ENCODE measurements at regions not wholly inside any gene's neighbourhood (a gene's known extent, or its start where the extent isn't known, plus 50 kb on each side); places are given as distances from the start of the nearest gene placed in this dataset.

DNA sequence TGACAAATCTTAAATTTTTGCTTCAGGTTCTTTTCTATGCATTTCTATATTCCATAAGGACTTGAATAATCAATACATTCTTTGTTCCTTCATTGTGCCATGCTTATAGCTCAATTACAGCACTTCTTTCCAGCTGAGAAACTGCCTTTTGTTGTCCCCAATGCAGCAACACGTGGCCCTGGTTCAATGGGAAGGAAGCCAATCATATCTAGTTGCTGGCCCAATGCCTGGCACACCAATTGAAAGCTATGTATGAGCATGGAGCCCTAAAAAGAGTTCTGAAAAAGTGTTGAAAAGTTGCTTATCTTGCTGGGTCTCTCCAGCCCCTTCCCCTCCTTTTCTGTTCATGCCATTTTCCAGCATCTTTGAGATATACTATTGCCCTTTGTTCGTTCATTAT is 448.0 kb upstream of the FAT3 start:
- intact Hi-C loops (cut with DNase I) = no loop called here
- H3K36me3 ChIP-seq (ENCODE audit: insufficient read depth in 1 of 2, low read depth in 1 of 2) = no peaks in the 10 kb centered on the region
- TF ChIP-seq, protein P1, sequence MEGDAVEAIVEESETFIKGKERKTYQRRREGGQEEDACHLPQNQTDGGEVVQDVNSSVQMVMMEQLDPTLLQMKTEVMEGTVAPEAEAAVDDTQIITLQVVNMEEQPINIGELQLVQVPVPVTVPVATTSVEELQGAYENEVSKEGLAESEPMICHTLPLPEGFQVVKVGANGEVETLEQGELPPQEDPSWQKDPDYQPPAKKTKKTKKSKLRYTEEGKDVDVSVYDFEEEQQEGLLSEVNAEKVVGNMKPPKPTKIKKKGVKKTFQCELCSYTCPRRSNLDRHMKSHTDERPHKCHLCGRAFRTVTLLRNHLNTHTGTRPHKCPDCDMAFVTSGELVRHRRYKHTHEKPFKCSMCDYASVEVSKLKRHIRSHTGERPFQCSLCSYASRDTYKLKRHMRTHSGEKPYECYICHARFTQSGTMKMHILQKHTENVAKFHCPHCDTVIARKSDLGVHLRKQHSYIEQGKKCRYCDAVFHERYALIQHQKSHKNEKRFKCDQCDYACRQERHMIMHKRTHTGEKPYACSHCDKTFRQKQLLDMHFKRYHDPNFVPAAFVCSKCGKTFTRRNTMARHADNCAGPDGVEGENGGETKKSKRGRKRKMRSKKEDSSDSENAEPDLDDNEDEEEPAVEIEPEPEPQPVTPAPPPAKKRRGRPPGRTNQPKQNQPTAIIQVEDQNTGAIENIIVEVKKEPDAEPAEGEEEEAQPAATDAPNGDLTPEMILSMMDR (IDR thresholded peaks at IDR 0.05) = no peak
- H3K4me1 ChIP-seq = no peaks in the 10 kb centered on the region
- H3K27me3 ChIP-seq (ENCODE audit: insufficient read depth in 3 of 3, low read length in 2 of 3) = no peaks in the 10 kb centered on the region
- H3K9me3 ChIP-seq = no peaks in the 10 kb centered on the region
- DNase-seq = no peak
- ATAC-seq = no peak
- 13 to 24% (median 16%) methylated on average over 2 of the region's 2 CpGs for WGBS, 3 donors
- no peak overlapping the region for H3K4me3 ChIP-seq
- H3K27ac ChIP-seq = no peak overlapping the region

DNA sequence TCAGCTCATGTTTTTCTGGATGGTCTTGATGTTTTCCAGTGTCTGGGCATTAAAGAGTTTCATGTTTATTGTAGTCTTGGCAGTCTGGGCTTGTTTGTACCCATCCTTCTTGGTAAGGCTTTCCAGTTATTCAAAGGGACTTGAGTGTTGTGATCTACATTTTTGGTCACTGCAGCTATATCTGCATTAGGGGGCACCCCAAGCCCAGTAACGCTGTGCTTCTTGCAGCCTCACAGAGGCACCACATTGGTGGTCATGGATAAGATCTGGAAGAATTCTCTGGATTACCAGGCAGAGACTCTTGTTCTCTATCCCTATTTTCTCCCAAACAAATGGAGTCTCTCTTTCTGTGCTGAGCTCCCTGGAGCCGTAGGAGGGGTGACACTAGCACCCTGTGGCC is 451.5 kb upstream of the FAT3 start:
- WGBS, 3 donors = 80 to 96% (median 94%) methylated on average over 2 of the region's 2 CpGs
- ATAC-seq (no peak), DNase-seq (no peak)
- TF ChIP-seq, protein P1 (IDR thresholded peaks at IDR 0.05) = no peak
- no peak overlapping the region for H3K27ac ChIP-seq
- H3K9me3 ChIP-seq = no peaks in the 10 kb centered on the region
- H3K4me1 ChIP-seq = no peaks in the 10 kb centered on the region
- intact Hi-C loops (cut with DNase I) = no loop called here
- H3K36me3 ChIP-seq (ENCODE audit: insufficient read depth in 1 of 2, low read depth in 1 of 2) = no peaks in the 10 kb centered on the region
- H3K4me3 ChIP-seq = no peak overlapping the region
- H3K27me3 ChIP-seq (ENCODE audit: insufficient read depth in 3 of 3, low read length in 2 of 3) = no peaks in the 10 kb centered on the region

DNA sequence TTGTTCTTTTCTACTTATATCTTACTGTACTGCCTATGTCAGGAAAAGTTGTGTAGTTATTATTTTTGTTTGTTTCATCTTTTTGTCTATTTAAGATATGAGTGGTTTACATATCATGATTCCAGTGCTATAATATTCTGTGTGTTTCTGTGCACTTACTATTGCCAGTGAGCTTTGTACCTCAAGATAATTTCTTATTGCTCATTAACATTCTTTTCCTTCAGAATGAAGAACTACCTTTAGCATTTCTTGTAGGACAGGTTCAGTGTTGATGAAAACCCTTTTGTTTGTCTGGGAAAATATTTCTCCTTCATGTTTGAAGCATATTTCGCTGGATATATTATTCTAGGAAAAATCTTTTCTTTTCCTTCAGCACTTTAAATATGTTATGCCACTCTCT is 452.7 kb upstream of the FAT3 start:
- no peaks in the 10 kb centered on the region for H3K27me3 ChIP-seq (ENCODE audit: insufficient read depth in 3 of 3, low read length in 2 of 3)
- no peaks in the 10 kb centered on the region for H3K36me3 ChIP-seq (ENCODE audit: insufficient read depth in 1 of 2, low read depth in 1 of 2)
- TF ChIP-seq, protein P1 (IDR thresholded peaks at IDR 0.05) = no peak
- 84 to 94% (median 89%) methylated on average over 1 of the region's 1 CpG for WGBS, 3 donors
- H3K27ac ChIP-seq = no peak overlapping the region
- H3K4me1 ChIP-seq = no peaks in the 10 kb centered on the region
- no peak for DNase-seq
- ATAC-seq = no peak
- intact Hi-C loops (cut with DNase I) = no loop called here
- H3K4me3 ChIP-seq = no peak overlapping the region
- H3K9me3 ChIP-seq = no peaks in the 10 kb centered on the region

DNA sequence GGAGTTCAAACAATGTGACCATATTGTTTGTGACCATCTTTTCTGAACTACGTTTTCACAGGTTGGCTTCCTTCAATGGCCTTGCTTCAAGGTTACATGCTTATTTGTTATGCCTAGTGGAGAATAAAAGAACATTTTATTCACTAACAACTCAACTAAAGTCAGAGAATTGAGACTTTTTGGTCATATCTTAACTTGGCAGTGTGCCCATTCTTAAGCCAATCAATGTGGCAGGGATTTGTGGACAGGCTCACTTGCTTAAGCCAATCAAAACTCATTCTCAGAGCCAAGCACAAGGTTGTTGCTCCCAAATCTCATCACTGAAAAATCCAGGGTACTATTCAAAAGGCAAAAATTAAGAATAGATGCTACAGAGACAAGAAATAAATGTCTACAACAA is 455.8 kb upstream of the FAT3 start:
- no peaks in the 10 kb centered on the region for H3K9me3 ChIP-seq
- H3K4me1 ChIP-seq = no peaks in the 10 kb centered on the region
- H3K36me3 ChIP-seq (ENCODE audit: insufficient read depth in 1 of 2, low read depth in 1 of 2) = no peaks in the 10 kb centered on the region
- ATAC-seq = no peak
- DNase-seq = no peak
- 27 to 55% (median 47%) methylated on average over 1 of the region's 1 CpG for WGBS, 3 donors
- H3K4me3 ChIP-seq = no peak overlapping the region
- no peak overlapping the region for H3K27ac ChIP-seq
- intact Hi-C loops (cut with DNase I) = loop anchor here in 1 of 2 donors (10.0 kb wide), 1 partner anchor 1126 kb away; no protein-coding TSS in a partner anchor
- TF ChIP-seq, protein P1 (IDR thresholded peaks at IDR 0.05) = no peak
- no peaks in the 10 kb centered on the region for H3K27me3 ChIP-seq (ENCODE audit: insufficient read depth in 3 of 3, low read length in 2 of 3)

DNA sequence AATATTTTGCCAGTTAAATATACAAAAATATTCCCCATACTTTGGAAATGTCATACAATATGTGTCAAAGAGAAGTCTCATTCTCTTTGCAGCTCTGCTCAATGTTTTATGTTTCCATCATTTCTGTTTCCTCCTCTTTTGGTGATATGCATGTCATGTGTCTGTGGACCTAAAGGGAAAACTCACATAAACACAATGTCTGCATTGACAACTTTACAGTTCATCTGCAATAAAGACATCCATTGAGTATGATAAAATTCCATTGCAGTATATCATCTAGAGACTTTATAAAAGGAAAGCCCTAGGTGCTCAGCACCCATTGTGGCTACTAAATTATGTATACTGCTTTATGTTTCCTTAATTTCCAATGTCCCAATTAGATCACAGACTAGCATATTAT is 461.3 kb upstream of the FAT3 start:
- H3K4me1 ChIP-seq = no peaks in the 10 kb centered on the region
- ATAC-seq = no peak
- intact Hi-C loops (cut with DNase I) = loop anchor here in 1 of 2 donors (10.0 kb wide), 1 partner anchor 1131 kb away; no protein-coding TSS in a partner anchor
- no peak overlapping the region for H3K4me3 ChIP-seq
- no peaks in the 10 kb centered on the region for H3K9me3 ChIP-seq
- H3K27me3 ChIP-seq (ENCODE audit: insufficient read depth in 3 of 3, low read length in 2 of 3) = no peaks in the 10 kb centered on the region
- TF ChIP-seq, protein P1 (IDR thresholded peaks at IDR 0.05) = no peak
- no peaks in the 10 kb centered on the region for H3K36me3 ChIP-seq (ENCODE audit: insufficient read depth in 1 of 2, low read depth in 1 of 2)
- H3K27ac ChIP-seq = no peak overlapping the region
- DNase-seq = no peak

Measured in psoas muscle (tissue), 7 donors.